Glutamatergic neuron (in vitro differentiated cells): ENCODE measurements at regions not wholly inside any gene's neighbourhood (a gene's known extent, or its start where the extent isn't known, plus 50 kb on each side); places are given as distances from the start of the nearest gene placed in this dataset.
A peak's percentile ranks its signal among the peaks of the same experiment; 100 is the strongest.

ENCODE experiments used
- DNase-seq: peaks from one replicate; pipeline ENCODE4 v3.0.0; 2022
- H3K27ac Mint-ChIP-seq: one replicate; pipeline ENCODE4 v1.8.0; 2020; ENCODE audit warnings: mild to moderate bottlenecking, mixed read lengths, inconsistent platforms; ENCODE audit not compliant: unreplicated experiment
- H3K27me3 Mint-ChIP-seq: one replicate; pipeline ENCODE4 v1.8.0; 2020; ENCODE audit warnings: mild to moderate bottlenecking, moderate library complexity, mixed read lengths, inconsistent platforms; ENCODE audit not compliant: unreplicated experiment
- H3K36me3 Mint-ChIP-seq: one replicate; pipeline ENCODE4 v1.8.0; 2020; ENCODE audit warnings: mild to moderate bottlenecking, mixed read lengths, inconsistent platforms; ENCODE audit not compliant: unreplicated experiment
- H3K4me1 Mint-ChIP-seq: one replicate; pipeline ENCODE4 v1.8.0; 2020; ENCODE audit warnings: mild to moderate bottlenecking, low read depth, mixed read lengths, inconsistent platforms; ENCODE audit not compliant: unreplicated experiment
- H3K4me3 Mint-ChIP-seq: one replicate; pipeline ENCODE4 v1.8.0; 2020; ENCODE audit warnings: mild to moderate bottlenecking, mixed read lengths, inconsistent platforms; ENCODE audit not compliant: unreplicated experiment
- H3K9me3 Mint-ChIP-seq: one replicate; pipeline ENCODE4 v1.8.0; 2020; ENCODE audit warnings: mild to moderate bottlenecking, moderate library complexity, mixed read lengths, inconsistent platforms; ENCODE audit not compliant: unreplicated experiment
- CTCF ChIP-seq: fragments of 200-600 bp; sonication (generic); IDR thresholded peaks from one replicate; pipeline ENCODE4 v1.5.0; 2021; ENCODE audit not compliant: partially characterized antibody, unreplicated experiment

GRCh38 chr16:85359147-85359822 is 247.0 kb upstream of the CIBAR2 start:
- no peak overlapping the region for H3K27ac Mint-ChIP-seq
- H3K9me3 Mint-ChIP-seq, result peaks cover 6% of the 10 kb centered on the region
- H3K27me3 Mint-ChIP-seq, result peaks cover 4% of the 10 kb centered on the region
- H3K36me3 Mint-ChIP-seq, result peaks cover 3% of the 10 kb centered on the region
- DNase-seq, result no peak
- peaks cover 26% of the 10 kb centered on the region for H3K4me1 Mint-ChIP-seq
- TF ChIP-seq CTCF, result no peak
- no peak overlapping the region for H3K4me3 Mint-ChIP-seq

- Mint-ChIP-seq H3K27me3 (peaks cover 4% of the 10 kb centered on the region), H3K4me1 (peaks cover 23% of the 10 kb centered on the region), H3K9me3 (peaks cover 6% of the 10 kb centered on the region), H3K4me3 (peak overlapping the region; percentile 44), H3K36me3 (peaks cover 3% of the 10 kb centered on the region), H3K27ac (peak overlapping the region; percentile 80)
- peak; percentile 67 for DNase-seq
- TF ChIP-seq CTCF, result no peak
Observed at GRCh38 chr16:85360323-85361277, 248.3 kb upstream of the CIBAR2 start.

- Mint-ChIP-seq H3K27me3 (peaks cover 5% of the 10 kb centered on the region), H3K36me3 (peaks cover 3% of the 10 kb centered on the region), H3K4me3 (peak overlapping the region; percentile 49), H3K27ac (peak overlapping the region; percentile 80), H3K4me1 (peaks cover 28% of the 10 kb centered on the region), H3K9me3 (peaks cover 7% of the 10 kb centered on the region)
- DNase-seq, result no peak
- no peak for TF ChIP-seq CTCF
Observed at GRCh38 chr16:85361441-85362118, 249.3 kb upstream of the CIBAR2 start.

- peaks cover 3% of the 10 kb centered on the region for H3K36me3 Mint-ChIP-seq
- peaks cover 9% of the 10 kb centered on the region for H3K9me3 Mint-ChIP-seq
- no peak overlapping the region for H3K27ac Mint-ChIP-seq
- no peak for DNase-seq
- H3K4me3 Mint-ChIP-seq, result no peak overlapping the region
- peaks cover 29% of the 10 kb centered on the region for H3K4me1 Mint-ChIP-seq
- no peak for TF ChIP-seq CTCF
- H3K27me3 Mint-ChIP-seq, result peaks cover 6% of the 10 kb centered on the region
Observed at GRCh38 chr16:85362443-85362842, 250.2 kb upstream of the CIBAR2 start.
